ENCODE measurements at regions not wholly inside any gene's neighbourhood (a gene's known extent, or its start where the extent isn't known, plus 50 kb on each side); places are given as distances from the start of the nearest gene placed in this dataset.

DNA sequence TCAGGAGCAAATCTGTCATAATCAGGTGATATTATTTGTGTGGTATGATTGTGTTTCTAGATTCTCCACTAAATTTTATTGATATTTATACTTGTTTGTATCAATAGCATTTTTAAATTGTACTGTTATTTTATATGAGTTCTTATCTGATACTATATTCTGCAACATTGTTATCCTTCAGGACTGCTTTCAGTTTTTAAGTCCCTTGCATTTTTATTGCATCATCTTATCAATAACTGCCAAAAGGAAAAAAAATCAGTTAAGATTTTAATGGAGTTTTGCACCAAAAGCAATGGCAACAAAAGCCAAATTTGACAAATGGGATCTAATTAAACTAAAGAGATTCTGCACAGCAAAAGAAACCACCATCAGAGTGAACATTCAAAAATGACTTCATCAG lies 741.3 kb upstream of the CTNND2 start:
- no peak for DNase-seq
- TF ChIP-seq, protein P1, sequence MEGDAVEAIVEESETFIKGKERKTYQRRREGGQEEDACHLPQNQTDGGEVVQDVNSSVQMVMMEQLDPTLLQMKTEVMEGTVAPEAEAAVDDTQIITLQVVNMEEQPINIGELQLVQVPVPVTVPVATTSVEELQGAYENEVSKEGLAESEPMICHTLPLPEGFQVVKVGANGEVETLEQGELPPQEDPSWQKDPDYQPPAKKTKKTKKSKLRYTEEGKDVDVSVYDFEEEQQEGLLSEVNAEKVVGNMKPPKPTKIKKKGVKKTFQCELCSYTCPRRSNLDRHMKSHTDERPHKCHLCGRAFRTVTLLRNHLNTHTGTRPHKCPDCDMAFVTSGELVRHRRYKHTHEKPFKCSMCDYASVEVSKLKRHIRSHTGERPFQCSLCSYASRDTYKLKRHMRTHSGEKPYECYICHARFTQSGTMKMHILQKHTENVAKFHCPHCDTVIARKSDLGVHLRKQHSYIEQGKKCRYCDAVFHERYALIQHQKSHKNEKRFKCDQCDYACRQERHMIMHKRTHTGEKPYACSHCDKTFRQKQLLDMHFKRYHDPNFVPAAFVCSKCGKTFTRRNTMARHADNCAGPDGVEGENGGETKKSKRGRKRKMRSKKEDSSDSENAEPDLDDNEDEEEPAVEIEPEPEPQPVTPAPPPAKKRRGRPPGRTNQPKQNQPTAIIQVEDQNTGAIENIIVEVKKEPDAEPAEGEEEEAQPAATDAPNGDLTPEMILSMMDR (IDR thresholded peaks at IDR 0.05; ENCODE audit: low read depth, low read length), result no peak
- no peaks in the 10 kb centered on the region for H3K9me3 ChIP-seq (ENCODE audit: severe bottlenecking)
- no peak overlapping the region for H3K4me3 ChIP-seq (ENCODE audit: low read depth, low read length)
- no peaks in the 10 kb centered on the region for H3K27me3 ChIP-seq (ENCODE audit: insufficient read depth, low read depth, severe bottlenecking)
- H3K27ac ChIP-seq, result no peak overlapping the region
- no peaks in the 10 kb centered on the region for H3K36me3 ChIP-seq

DNA sequence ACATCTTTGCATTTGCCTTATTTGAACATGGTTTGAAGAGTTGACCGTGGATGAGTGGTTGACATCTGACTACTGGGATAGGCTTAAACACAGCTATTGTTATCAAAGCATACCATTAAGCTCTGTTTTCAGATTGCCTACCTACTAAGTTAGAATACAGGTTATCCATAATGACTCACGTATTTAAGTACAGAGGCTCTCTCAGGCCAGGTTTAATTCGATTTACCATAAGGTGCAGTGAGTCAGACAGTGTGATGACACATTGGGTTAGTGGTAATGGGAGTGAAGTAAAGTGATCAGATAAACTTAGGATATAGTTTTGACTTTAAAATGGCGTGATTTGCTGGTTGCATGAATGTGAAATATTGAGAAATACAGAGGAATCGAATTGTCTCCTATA lies 732.0 kb upstream of the CTNND2 start:
- Histone ChIP-seq H3K9me3 (ENCODE audit: severe bottlenecking) (no peaks in the 10 kb centered on the region), H3K27me3 (ENCODE audit: insufficient read depth, low read depth, severe bottlenecking) (no peaks in the 10 kb centered on the region), H3K36me3 (no peaks in the 10 kb centered on the region), H3K4me3 (ENCODE audit: low read depth, low read length) (no peak overlapping the region), H3K27ac (no peak overlapping the region)
- no peak for DNase-seq
- TF ChIP-seq, protein P1 (IDR thresholded peaks at IDR 0.05; ENCODE audit: low read depth, low read length), result no peak

DNA sequence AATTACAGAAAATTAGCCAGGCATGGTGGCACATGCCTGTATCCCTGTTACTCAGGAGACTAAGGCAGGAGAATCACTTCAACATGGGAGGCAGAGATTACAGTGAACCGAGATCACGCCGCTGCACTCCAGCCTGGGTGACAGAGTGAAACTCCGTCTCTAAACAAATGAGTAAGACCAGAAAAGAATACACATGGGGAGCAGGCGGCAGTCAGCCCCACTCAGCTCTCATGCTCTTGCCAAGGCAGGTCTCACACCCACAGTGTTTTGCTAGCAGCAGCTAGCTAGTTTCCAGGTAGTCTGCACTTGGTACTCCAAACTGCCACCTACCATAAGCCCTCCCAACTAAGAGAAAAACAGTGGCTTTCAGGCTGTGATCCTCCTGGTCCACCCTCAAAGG lies 722.3 kb upstream of the CTNND2 start:
- no peaks in the 10 kb centered on the region for H3K27me3 ChIP-seq (ENCODE audit: insufficient read depth, low read depth, severe bottlenecking)
- no peaks in the 10 kb centered on the region for H3K9me3 ChIP-seq (ENCODE audit: severe bottlenecking)
- H3K27ac ChIP-seq, result no peak overlapping the region
- H3K36me3 ChIP-seq, result no peaks in the 10 kb centered on the region
- DNase-seq, result no peak
- H3K4me3 ChIP-seq (ENCODE audit: low read depth, low read length), result no peak overlapping the region
- TF ChIP-seq, protein P1 (IDR thresholded peaks at IDR 0.05; ENCODE audit: low read depth, low read length), result no peak

DNA sequence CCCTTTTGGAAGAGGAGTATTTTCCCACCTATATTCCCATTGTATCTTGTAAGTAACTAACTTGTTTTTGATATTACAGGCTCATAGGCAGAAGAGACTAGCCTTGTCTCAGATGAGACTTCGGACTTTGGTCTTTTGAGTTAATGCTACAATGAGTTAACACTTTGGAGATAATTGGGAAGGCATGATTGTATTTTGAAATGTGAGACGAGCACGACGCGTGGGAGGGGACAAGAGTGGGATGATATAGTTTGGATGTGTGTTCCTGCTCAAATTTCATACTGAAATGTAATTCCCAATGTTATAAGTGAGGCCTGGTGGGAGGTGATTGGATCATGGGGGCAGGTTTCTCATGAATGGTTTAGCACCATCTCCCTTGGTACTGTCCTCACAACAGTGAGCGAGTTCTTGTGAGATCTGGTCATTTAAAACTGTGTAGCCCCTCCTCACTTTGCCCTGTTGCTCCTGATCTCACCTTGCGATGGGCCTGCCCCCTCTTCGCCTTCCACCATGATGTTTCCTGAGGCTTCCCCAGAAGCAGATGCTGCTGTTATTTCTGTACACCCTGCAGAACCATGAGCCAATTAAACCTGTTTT lies 721.5 kb upstream of the CTNND2 start:
- TF ChIP-seq, protein P1 (IDR thresholded peaks at IDR 0.05; ENCODE audit: low read depth, low read length), result no peak
- Histone ChIP-seq H3K9me3 (ENCODE audit: severe bottlenecking) (no peaks in the 10 kb centered on the region), H3K36me3 (no peaks in the 10 kb centered on the region), H3K27me3 (ENCODE audit: insufficient read depth, low read depth, severe bottlenecking) (no peaks in the 10 kb centered on the region), H3K27ac (no peak overlapping the region), H3K4me3 (ENCODE audit: low read depth, low read length) (no peak overlapping the region)
- DNase-seq, result no peak

DNA sequence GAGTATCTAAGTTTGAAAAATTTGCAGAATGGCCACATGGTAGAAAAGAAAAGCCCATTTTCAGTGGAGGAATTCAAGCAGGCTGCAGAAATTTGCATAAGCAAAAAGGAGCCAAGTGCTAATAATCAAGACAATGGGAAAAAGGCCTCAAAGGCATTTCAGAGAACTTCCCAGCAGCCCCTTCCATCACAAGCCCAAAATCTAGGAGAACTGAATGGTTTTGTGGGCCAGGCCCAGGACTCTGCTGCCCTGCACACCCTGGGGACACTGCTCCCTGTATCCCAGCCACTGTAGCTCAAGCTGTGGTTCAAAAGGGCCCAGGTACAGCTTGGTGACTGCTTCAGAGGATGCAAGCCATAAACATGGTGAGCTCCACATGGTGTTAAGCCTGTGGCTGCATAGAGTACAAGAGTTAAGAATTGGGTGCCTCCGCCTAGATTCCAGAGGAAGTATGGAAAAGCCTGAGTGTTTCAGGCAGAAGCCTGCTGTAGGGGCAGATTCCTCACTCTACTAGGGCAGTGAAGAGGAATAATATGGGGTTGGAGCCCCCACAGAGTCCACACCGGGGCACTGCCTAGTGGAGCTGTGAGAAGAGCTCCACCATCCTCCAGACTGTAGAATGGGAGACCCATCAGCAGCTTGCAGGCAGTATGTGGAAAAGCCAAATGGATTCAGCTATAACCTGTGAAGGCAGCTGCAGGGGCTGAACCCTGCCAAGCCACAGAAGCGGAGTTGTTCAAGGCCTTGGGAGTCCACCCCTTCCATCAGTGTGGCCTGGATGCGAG lies 720.7 kb upstream of the CTNND2 start:
- DNase-seq, result no peak
- H3K9me3 ChIP-seq (ENCODE audit: severe bottlenecking), result no peaks in the 10 kb centered on the region
- H3K27ac ChIP-seq, result no peak overlapping the region
- H3K27me3 ChIP-seq (ENCODE audit: insufficient read depth, low read depth, severe bottlenecking), result no peaks in the 10 kb centered on the region
- no peaks in the 10 kb centered on the region for H3K36me3 ChIP-seq
- TF ChIP-seq, protein P1 (IDR thresholded peaks at IDR 0.05; ENCODE audit: low read depth, low read length), result no peak
- no peak overlapping the region for H3K4me3 ChIP-seq (ENCODE audit: low read depth, low read length)

Data from WERI-Rb-1 (cell line).